GM23338 (cell line): ENCODE measurements at regions not wholly inside any gene's neighbourhood (a gene's known extent, or its start where the extent isn't known, plus 50 kb on each side); places are given as distances from the start of the nearest gene placed in this dataset.

Experiments used
- ATAC-seq: fragments of 200-7000 bp; cut with Tn5 transposase; 3 replicates; pipeline ENCODE4 v1.9.1; 2020
- DNase-seq: peaks from one replicate; pipeline ENCODE4 v3.0.0-alpha.2; 2015; ENCODE audit warnings: low spot score
- H2AFZ ChIP-seq: fragments of 200-600 bp; sonication (generic); 2 replicates; pipeline ENCODE4 v1.8.0; 2016; ENCODE audit warnings: antibody characterized with exemption, mild to moderate bottlenecking, moderate library complexity
- H3F3A ChIP-seq: fragments of 200-600 bp; sonication (generic); replicated peaks from 2 replicates; pipeline ENCODE4 v1.8.0; 2017; ENCODE audit warnings: antibody characterized with exemption, mixed run types, low read depth
- H3K27ac ChIP-seq: fragments of 200-600 bp; sonication (generic); 2 replicates; pipeline ENCODE4 v1.6.1; 2016; ENCODE audit warnings: low read depth
- H3K27me3 ChIP-seq: fragments of 200-600 bp; sonication (generic); 2 replicates; pipeline ENCODE4 v1.8.0; 2016; ENCODE audit warnings: mild to moderate bottlenecking, mixed run types, moderate library complexity; ENCODE audit not compliant: insufficient read depth
- H3K36me3 ChIP-seq: fragments of 200-600 bp; sonication (generic); 2 replicates; pipeline ENCODE4 v1.8.0; 2016; ENCODE audit warnings: mild to moderate bottlenecking; ENCODE audit not compliant: insufficient read depth
- H3K4me1 ChIP-seq: fragments of 200-600 bp; sonication (generic); 2 replicates; pipeline ENCODE4 v1.8.0; 2016; ENCODE audit warnings: mild to moderate bottlenecking, moderate library complexity; ENCODE audit not compliant: insufficient read depth
- H3K4me2 ChIP-seq: fragments of 200-600 bp; sonication (generic); 2 replicates; pipeline ENCODE4 v1.7.1; 2017; ENCODE audit warnings: mixed run types
- H3K4me3 ChIP-seq: fragments of 200-600 bp; sonication (generic); 2 replicates; pipeline ENCODE4 v1.6.1; 2016; ENCODE audit warnings: mixed run types
- H3K79me2 ChIP-seq: fragments of 200-600 bp; sonication (generic); replicated peaks from 2 replicates; pipeline ENCODE4 v1.8.0; 2017; ENCODE audit warnings: mild to moderate bottlenecking; ENCODE audit not compliant: insufficient read depth
- H3K9me2 ChIP-seq: fragments of 200-600 bp; sonication (generic); 2 replicates; pipeline ENCODE4 v1.8.0; 2017; ENCODE audit not compliant: insufficient read depth
- H4K20me1 ChIP-seq: fragments of 200-600 bp; sonication (generic); replicated peaks from 2 replicates; pipeline ENCODE4 v1.8.0; 2017; ENCODE audit warnings: mild to moderate bottlenecking; ENCODE audit not compliant: insufficient read depth
- H3K27ac Mint-ChIP-seq: 2 replicates; pipeline ENCODE4 v1.8.0; 2020; ENCODE audit warnings: inconsistent platforms, mild to moderate bottlenecking, moderate library complexity, mixed read lengths
- H3K27me3 Mint-ChIP-seq: 3 replicates; pipeline ENCODE4 v1.8.0; 2022; ENCODE audit warnings: low read depth, mild to moderate bottlenecking, moderate library complexity, mixed read lengths, inconsistent platforms; ENCODE audit not compliant: insufficient read depth, poor library complexity
- H3K36me3 Mint-ChIP-seq: 3 replicates; pipeline ENCODE4 v1.8.0; 2021; ENCODE audit warnings: low read depth, mild to moderate bottlenecking, inconsistent platforms, moderate library complexity, mixed read lengths
- H3K4me1 Mint-ChIP-seq: 3 replicates; pipeline ENCODE4 v1.8.0; 2020; ENCODE audit warnings: mild to moderate bottlenecking, inconsistent platforms, mixed read lengths
- H3K4me3 Mint-ChIP-seq: 3 replicates; pipeline ENCODE4 v1.8.0; 2021; ENCODE audit warnings: moderate library complexity, mild to moderate bottlenecking, inconsistent platforms, mixed read lengths
- H3K9me3 Mint-ChIP-seq: 3 replicates; pipeline ENCODE4 v1.8.0; 2020; ENCODE audit warnings: moderate library complexity, mild to moderate bottlenecking, inconsistent platforms, mixed read lengths
- CREB1 ChIP-seq: fragments of 250-450 bp; sonication (Bioruptor Pico); IDR thresholded peaks from 2 replicates; pipeline ENCODE4 v1.5.0; 2020; ENCODE audit warnings: low read depth, mild to moderate bottlenecking, moderate library complexity
- CTCF ChIP-seq, 2 experiments: fragments of 200-600 bp in 1 of 2; sonication (generic) in 1 of 2; conservative IDR thresholded peaks; 2 replicates each; pipeline versions ENCODE4 v1.5.1 to v1.6.1; 2016 to 2017; ENCODE audit warnings: antibody characterized with exemption in 2 of 2, low read depth in 2 of 2, mild to moderate bottlenecking in 2 of 2, moderate library complexity in 1 of 2
- ETS1 ChIP-seq: IDR thresholded peaks from 2 replicates; pipeline ENCODE4 v1.6.1; 2016; ENCODE audit warnings: antibody characterized with exemption
- EZH2 ChIP-seq: fragments of 200-600 bp; sonication (generic); IDR thresholded peaks from one replicate; pipeline ENCODE4 v1.8.0; 2017; ENCODE audit warnings: antibody characterized with exemption, mild to moderate bottlenecking, low read depth; ENCODE audit not compliant: unreplicated experiment
- NANOG ChIP-seq: IDR thresholded peaks from 2 replicates; pipeline ENCODE4 v1.6.1; 2016; ENCODE audit warnings: antibody characterized with exemption, borderline replicate concordance
- REST ChIP-seq: IDR thresholded peaks from one replicate; pipeline ENCODE4 v1.6.1; 2018; ENCODE audit warnings: antibody characterized with exemption; ENCODE audit not compliant: unreplicated experiment
- ZNF114 ChIP-seq: fragments of 250-450 bp; sonication (Bioruptor Pico); IDR thresholded peaks from 2 replicates; pipeline ENCODE4 v1.5.0; 2020; ENCODE audit warnings: mild to moderate bottlenecking, moderate library complexity
- ZNF462 ChIP-seq: fragments of 250-450 bp; sonication (Bioruptor Pico); IDR thresholded peaks from 2 replicates; pipeline ENCODE4 v1.5.0; 2020; ENCODE audit warnings: mild to moderate bottlenecking, moderate library complexity

DNA sequence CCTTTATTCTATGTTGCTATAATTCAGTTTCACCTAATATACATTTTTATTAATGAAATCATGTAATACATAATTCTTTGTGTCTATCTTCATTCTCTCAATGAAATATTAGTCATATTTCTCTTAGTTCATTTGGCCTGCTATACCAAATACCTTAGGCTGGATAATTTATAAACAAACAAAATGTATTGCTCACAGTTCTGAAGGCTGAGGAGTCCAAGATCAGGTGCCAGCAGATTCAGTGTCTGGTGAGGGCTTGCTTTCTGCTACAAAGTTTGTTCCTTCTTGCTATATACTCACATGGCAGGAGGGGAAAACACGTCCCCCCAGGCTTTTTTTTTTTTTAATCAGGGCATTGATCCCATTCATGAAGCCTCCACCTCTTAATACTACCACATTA lies 143.4 kb upstream of the GRB10 start:
- Mint-ChIP-seq H3K27ac (no peak overlapping the region), H3K36me3 (no peaks in the 10 kb centered on the region), H3K4me1 (peaks cover 2% of the 10 kb centered on the region; the same call in 2 of the 3 replicates), H3K27me3 (no peaks in the 10 kb centered on the region), H3K9me3 (no peaks in the 10 kb centered on the region), H3K4me3 (no peak overlapping the region)
- Histone ChIP-seq H4K20me1 (no peaks in the 10 kb centered on the region), H3K79me2 (no peaks in the 10 kb centered on the region), H2AFZ (no peak overlapping the region), H3F3A (no peaks in the 10 kb centered on the region), H3K27me3 (no peaks in the 10 kb centered on the region), H3K4me2 (no peak overlapping the region), H3K4me3 (no peak overlapping the region), H3K36me3 (no peaks in the 10 kb centered on the region), H3K4me1 (no peaks in the 10 kb centered on the region), H3K27ac (no peak overlapping the region), H3K9me2 (0 out of 2 replicates have a peak, but pooled peaks cover 8% of the 10 kb centered on the region)
- no peak for DNase-seq
- ATAC-seq = no peak
- TF ChIP-seq CREB1 (CRISPR knock-in tag) (no peak), ZNF462 (no peak), ETS1 (no peak), REST (no peak), CTCF (conservative IDR thresholded peaks at IDR 0.05; ENCODE audit: low read depth in 2 of 2) (no peak), NANOG (no peak), ZNF114 (CRISPR knock-in tag) (no peak), EZH2 (no peak)
